NT2/D1 (cell line): ENCODE measurements at regions not wholly inside any gene's neighbourhood (a gene's known extent, or its start where the extent isn't known, plus 50 kb on each side); places are given as distances from the start of the nearest gene placed in this dataset.

Source experiments
- DNase-seq: peaks from one replicate; pipeline ENCODE4 v3.0.0-alpha.2; 2011; ENCODE audit warnings: low read depth, low spot score
- H3K27me3 ChIP-seq: 2 replicates; pipeline ENCODE4 v1.6.0; 2011; ENCODE audit warnings: mild to moderate bottlenecking; ENCODE audit not compliant: insufficient read length, insufficient read depth
- H3K36me3 ChIP-seq: 2 replicates; pipeline ENCODE4 v1.6.1; 2011; ENCODE audit warnings: mild to moderate bottlenecking, low read length, mixed read lengths; ENCODE audit not compliant: insufficient read depth, insufficient read length
- H3K4me1 ChIP-seq: 2 replicates; pipeline ENCODE4 v1.5.1; 2011; ENCODE audit not compliant: insufficient read depth, insufficient read length
- H3K4me3 ChIP-seq: 2 replicates; pipeline ENCODE4 v1.5.1; 2011; ENCODE audit warnings: low read depth; ENCODE audit not compliant: insufficient read length
- H3K9ac ChIP-seq: 2 replicates; pipeline ENCODE4 v1.6.0; 2011; ENCODE audit warnings: low read depth; ENCODE audit not compliant: insufficient read length
- H3K9me3 ChIP-seq: 2 replicates; pipeline ENCODE4 v1.5.1; 2011; ENCODE audit warnings: mild to moderate bottlenecking, low read length; ENCODE audit not compliant: insufficient read depth
- SUZ12 ChIP-seq: IDR thresholded peaks from 2 replicates; pipeline ENCODE4 v1.6.1; 2011; ENCODE audit not compliant: insufficient read length, insufficient read depth; ENCODE audit errors: extremely low read depth
- YY1 ChIP-seq: IDR thresholded peaks from 2 replicates; pipeline ENCODE4 v1.6.1; 2011; ENCODE audit not compliant: insufficient read length, insufficient read depth
- ZNF274 ChIP-seq: IDR thresholded peaks from 2 replicates; pipeline ENCODE4 v1.6.1; 2011; ENCODE audit warnings: mild to moderate bottlenecking, low read depth, low read length

DNA sequence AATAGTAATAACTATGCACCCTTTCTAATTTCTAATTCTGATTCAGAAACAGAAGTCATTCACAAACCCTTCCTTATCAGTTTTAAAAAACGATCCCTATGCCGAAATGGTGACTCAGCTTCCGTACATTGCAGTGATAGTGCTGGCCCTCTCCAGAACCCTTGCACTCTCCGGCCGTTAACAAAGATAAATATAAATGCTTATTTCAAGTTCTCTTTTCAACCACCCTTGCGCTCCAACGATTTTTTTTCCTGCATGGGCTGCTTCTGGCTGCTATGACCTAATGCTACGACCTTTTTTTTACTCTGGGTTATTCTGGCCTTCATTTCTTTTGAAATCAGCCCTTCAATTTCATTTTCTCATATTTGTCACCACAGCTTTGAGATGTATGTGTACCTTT is 646.2 kb downstream of the NTRK3 start:
- no peaks in the 10 kb centered on the region for H3K9me3 ChIP-seq
- H3K4me1 ChIP-seq, result no peaks in the 10 kb centered on the region
- H3K4me3 ChIP-seq, result no peak overlapping the region
- DNase-seq, result no peak
- TF ChIP-seq YY1 (no peak), ZNF274 (no peak), SUZ12 (no peak)
- no peak overlapping the region for H3K9ac ChIP-seq
- no peaks in the 10 kb centered on the region for H3K27me3 ChIP-seq
- H3K36me3 ChIP-seq, result no peaks in the 10 kb centered on the region

DNA sequence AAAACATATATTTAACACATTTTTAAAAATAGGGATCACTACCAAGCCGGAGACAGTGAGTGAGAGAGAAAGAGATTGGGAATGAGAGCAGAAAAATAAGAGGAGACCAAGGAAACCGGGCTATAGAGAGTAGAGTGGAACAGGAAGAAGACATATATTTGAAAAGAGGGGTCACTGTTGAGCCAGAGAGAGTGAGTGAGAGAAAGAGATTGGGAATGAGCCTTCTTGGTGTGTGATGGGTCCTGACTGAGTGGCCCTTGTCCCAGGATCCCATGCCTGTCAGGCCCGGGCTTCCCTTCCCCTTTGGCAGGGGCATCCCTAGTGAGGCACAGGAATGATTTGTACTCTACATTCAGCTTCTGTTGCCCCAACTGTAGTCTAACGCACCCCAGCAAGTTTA is 646.6 kb downstream of the NTRK3 start:
- DNase-seq, result no peak
- H3K36me3 ChIP-seq, result no peaks in the 10 kb centered on the region
- H3K9ac ChIP-seq, result no peak overlapping the region
- H3K4me3 ChIP-seq, result no peak overlapping the region
- no peak for TF ChIP-seq YY1
- no peak for TF ChIP-seq SUZ12
- no peak for TF ChIP-seq ZNF274
- no peaks in the 10 kb centered on the region for H3K9me3 ChIP-seq
- no peaks in the 10 kb centered on the region for H3K27me3 ChIP-seq
- H3K4me1 ChIP-seq, result no peaks in the 10 kb centered on the region

DNA sequence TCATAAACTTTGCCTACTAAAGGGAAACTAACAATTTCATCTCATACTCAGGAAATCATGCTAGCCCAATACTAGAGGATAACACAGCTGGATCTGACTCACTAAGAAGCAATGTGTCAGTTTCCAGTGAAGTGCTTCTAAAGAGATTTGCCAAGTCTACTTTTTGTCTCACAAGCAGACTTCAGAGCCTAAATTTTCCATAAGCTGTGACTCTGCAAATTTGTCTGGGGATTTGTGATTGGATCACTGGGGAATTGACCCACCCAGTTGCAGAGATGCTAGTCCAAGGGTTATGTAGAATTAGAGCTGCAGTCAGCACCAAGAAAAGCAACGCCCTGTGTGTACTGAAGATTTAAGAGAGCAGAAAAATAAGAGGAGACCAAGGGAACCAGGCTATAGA is 647.1 kb downstream of the NTRK3 start:
- Histone ChIP-seq H3K27me3 (no peaks in the 10 kb centered on the region), H3K4me3 (no peak overlapping the region), H3K9ac (no peak overlapping the region), H3K36me3 (no peaks in the 10 kb centered on the region), H3K9me3 (no peaks in the 10 kb centered on the region), H3K4me1 (no peaks in the 10 kb centered on the region)
- TF ChIP-seq SUZ12 (no peak), YY1 (no peak), ZNF274 (no peak)
- DNase-seq, result no peak

DNA sequence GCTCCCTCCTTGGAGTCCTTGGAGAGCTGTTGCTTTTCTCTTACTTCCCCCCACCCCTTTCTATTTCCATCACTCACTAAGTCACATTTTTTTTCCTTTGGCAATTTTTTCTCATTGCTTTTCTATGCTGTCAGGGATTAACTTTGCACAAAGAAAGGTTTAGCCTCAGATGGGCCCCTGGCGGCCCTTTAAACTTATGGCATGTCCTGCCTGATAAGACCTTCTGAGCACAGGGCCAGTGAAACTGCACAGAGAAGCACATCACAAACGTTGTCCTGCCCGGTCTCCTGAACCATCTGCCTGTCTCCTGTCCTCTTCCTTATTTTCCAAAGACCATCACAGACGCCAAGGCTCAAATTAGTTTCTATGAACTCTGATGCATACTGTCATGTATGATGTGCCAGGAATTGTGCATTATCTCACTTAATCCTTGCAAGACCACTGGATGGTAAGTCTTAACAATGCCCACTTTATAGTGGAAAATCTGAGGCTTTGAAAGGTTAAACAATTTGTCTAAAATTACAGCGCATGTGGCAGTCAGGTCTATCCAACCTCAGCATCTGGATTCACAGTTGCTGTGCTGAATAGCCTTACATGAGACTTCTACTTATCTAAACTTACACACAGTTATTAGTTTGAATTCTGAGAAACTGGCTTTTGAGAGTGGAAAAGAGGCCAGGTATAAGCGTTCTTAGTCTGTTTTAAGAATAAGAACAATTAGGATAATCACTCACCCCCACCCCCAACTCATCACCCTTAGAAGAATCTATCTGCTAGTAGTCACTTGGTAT is 648.1 kb downstream of the NTRK3 start:
- TF ChIP-seq SUZ12 (no peak), YY1 (no peak), ZNF274 (no peak)
- DNase-seq, result no peak

DNA sequence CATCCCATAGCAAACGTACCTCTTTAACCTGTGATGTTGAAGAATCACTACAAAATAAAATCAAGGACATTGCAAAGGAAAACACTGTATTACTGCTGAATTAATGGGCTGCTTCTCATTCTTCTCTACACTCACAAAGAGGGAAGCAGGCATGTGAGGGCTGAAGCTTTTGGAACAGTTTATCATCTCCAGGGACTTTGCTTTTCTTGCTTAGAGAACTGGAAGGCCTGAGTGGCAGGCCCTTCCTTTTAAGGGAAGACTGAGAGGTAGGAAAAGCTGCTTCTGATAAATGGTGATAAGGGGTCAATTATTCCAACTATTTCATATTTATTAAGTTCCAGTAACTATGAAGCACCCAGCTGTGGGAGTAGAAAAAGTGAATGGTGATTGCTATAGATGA is 649.6 kb downstream of the NTRK3 start:
- Histone ChIP-seq H3K4me1 (no peaks in the 10 kb centered on the region), H3K9ac (no peak overlapping the region), H3K27me3 (no peaks in the 10 kb centered on the region), H3K9me3 (no peaks in the 10 kb centered on the region), H3K4me3 (no peak overlapping the region), H3K36me3 (no peaks in the 10 kb centered on the region)
- TF ChIP-seq SUZ12 (no peak), YY1 (no peak), ZNF274 (no peak)
- DNase-seq, result no peak

More for the DNA sequence above, 648.1 kb downstream of the NTRK3 start:
- Histone ChIP-seq H3K36me3 (no peaks in the 10 kb centered on the region), H3K9me3 (no peaks in the 10 kb centered on the region), H3K4me3 (no peak overlapping the region), H3K27me3 (no peaks in the 10 kb centered on the region), H3K9ac (no peak overlapping the region), H3K4me1 (no peaks in the 10 kb centered on the region)

DNA sequence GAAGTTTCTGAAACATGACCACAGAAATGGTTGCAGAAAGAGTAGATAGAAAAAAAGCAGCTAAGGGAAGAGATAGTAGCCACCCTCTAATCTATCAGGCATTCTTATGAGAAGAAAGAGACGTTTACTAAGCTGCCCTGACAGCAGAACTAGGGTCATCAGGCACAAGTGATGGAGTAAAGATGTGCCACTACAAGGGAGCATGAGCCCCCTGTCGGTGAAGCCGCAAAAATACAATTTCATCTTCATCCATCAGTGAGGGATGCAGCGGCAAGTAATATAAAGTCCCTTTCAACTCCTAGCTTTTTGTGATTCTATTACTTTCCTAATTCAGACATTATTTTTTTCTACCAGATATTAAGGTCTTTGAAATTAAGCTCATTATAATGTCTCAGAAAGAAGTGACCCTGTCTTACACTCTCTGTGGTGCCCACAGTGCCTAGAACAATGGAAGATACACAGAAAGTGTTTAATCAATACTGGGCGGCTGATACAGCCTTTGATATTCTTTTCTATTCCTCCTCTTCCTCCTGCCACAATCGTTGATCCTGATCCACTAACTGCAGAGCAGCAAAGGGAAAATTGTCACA is 651.6 kb downstream of the NTRK3 start:
- Histone ChIP-seq H3K36me3 (no peaks in the 10 kb centered on the region), H3K9ac (no peak overlapping the region), H3K4me3 (no peak overlapping the region), H3K27me3 (no peaks in the 10 kb centered on the region), H3K9me3 (no peaks in the 10 kb centered on the region), H3K4me1 (no peaks in the 10 kb centered on the region)
- TF ChIP-seq YY1 (no peak), ZNF274 (no peak), SUZ12 (no peak)
- DNase-seq, result peak; percentile 20

DNA sequence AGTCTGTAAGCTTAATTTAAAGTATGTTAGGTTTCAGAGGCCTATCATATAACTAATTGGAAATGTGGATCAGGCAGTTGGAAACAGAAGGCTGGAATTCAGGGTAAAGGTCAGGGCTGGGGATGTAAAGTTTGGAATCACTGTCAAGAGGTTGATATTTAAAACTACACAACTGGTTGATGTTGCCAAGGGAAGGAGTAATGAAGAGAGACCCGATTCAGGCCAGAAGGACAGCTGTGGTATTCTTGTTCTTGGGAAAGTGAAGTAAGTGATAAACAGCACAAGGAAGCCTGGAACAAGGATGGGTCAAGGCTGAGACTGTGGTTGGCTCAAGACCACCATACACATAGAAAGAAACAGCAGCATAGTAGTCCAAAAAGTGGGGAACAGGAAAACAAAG is 654.2 kb downstream of the NTRK3 start:
- no peaks in the 10 kb centered on the region for H3K36me3 ChIP-seq
- H3K9me3 ChIP-seq, result no peaks in the 10 kb centered on the region
- no peak overlapping the region for H3K4me3 ChIP-seq
- H3K27me3 ChIP-seq, result no peaks in the 10 kb centered on the region
- no peak overlapping the region for H3K9ac ChIP-seq
- DNase-seq, result no peak
- no peaks in the 10 kb centered on the region for H3K4me1 ChIP-seq
- TF ChIP-seq YY1 (no peak), ZNF274 (no peak), SUZ12 (no peak)
